GM19467 (cell line): ENCODE measurements at regions not wholly inside any gene's neighbourhood (a gene's known extent, or its start where the extent isn't known, plus 50 kb on each side); places are given as distances from the start of the nearest gene placed in this dataset.

Source experiments
- ATAC-seq: cut with Tn5 transposase; IDR thresholded peaks from one replicate; pipeline ENCODE4 v1.9.1; 2021; ENCODE audit warnings: mild to moderate bottlenecking, moderate library complexity; ENCODE audit not compliant: unreplicated experiment

- no peak for ATAC-seq
These were observed 241.7 kb downstream of the SPTSSA start for GRCh38 chr14:34220378-34220706.

GRCh38 chr14:34219661-34220377, 242.2 kb downstream of the SPTSSA start:
- ATAC-seq, result no peak

GRCh38 chr14:34218881-34219280, 243.2 kb downstream of the SPTSSA start:
- ATAC-seq, result no peak

- no peak for ATAC-seq
These were observed 247.1 kb downstream of the SPTSSA start for GRCh38 chr14:34214961-34215360.

- no peak for ATAC-seq
These were observed 248.7 kb downstream of the SPTSSA start for GRCh38 chr14:34213332-34213731.

GRCh38 chr14:34212172-34212929, 249.7 kb downstream of the SPTSSA start:
- no peak for ATAC-seq

GRCh38 chr14:34211732-34212131, 250.3 kb downstream of the SPTSSA start:
- ATAC-seq, result peak; percentile 93

GRCh38 chr14:34208532-34208931, 253.5 kb downstream of the SPTSSA start:
- no peak for ATAC-seq

GRCh38 chr14:34205799-34206198, 254.9 kb upstream of the EGLN3 start:
- no peak for ATAC-seq

GRCh38 chr14:34204774-34205173, 253.9 kb upstream of the EGLN3 start:
- no peak for ATAC-seq

- no peak for ATAC-seq
These were observed 252.4 kb upstream of the EGLN3 start for GRCh38 chr14:34203251-34203722.

- no peak for ATAC-seq
These were observed 251.2 kb upstream of the EGLN3 start for GRCh38 chr14:34201909-34202637.

GRCh38 chr14:34199585-34199984, 248.7 kb upstream of the EGLN3 start:
- ATAC-seq, result no peak

- ATAC-seq, result no peak
These were observed 247.2 kb upstream of the EGLN3 start for GRCh38 chr14:34198096-34198495.

- no peak for ATAC-seq
These were observed 245.1 kb upstream of the EGLN3 start for GRCh38 chr14:34195964-34196363.

GRCh38 chr14:34190717-34191116, 239.8 kb upstream of the EGLN3 start:
- no peak for ATAC-seq

GRCh38 chr14:34189866-34190265, 239.0 kb upstream of the EGLN3 start:
- ATAC-seq, result no peak

GRCh38 chr14:34187519-34188044, 236.7 kb upstream of the EGLN3 start:
- no peak for ATAC-seq

- ATAC-seq, result no peak
These were observed 236.2 kb upstream of the EGLN3 start for GRCh38 chr14:34187061-34187460.

- no peak for ATAC-seq
These were observed 233.3 kb upstream of the EGLN3 start for GRCh38 chr14:34184126-34184525.

GRCh38 chr14:34183478-34183877, 232.6 kb upstream of the EGLN3 start:
- no peak for ATAC-seq
